ENCODE measurements at regions not wholly inside any gene's neighbourhood (a gene's known extent, or its start where the extent isn't known, plus 50 kb on each side); places are given as distances from the start of the nearest gene placed in this dataset.

DNA sequence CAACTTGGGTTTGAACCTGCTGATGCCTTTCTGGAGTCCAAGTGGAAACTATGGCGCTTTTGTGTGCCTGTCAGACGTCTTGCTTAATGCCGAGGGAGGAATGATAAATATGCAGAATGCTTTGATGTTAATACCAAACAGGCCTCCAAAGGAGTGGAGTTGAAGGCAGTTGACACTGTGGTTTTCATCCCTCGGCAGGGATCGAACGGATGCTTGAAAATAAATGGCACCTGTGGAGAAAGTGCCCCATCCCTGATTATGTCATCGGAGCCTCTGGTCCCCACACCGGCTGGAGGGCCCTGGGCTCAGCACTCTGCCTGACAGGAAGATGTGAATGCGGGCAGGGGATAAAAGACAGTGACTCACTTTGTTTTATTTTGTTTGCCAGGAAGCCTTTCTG is 148.7 kb upstream of the GPR26 start:
- H3K4me3 ChIP-seq (ENCODE audit: control insufficient read depth, low read depth, low read length), result no peak overlapping the region
- TF ChIP-seq, protein P1, sequence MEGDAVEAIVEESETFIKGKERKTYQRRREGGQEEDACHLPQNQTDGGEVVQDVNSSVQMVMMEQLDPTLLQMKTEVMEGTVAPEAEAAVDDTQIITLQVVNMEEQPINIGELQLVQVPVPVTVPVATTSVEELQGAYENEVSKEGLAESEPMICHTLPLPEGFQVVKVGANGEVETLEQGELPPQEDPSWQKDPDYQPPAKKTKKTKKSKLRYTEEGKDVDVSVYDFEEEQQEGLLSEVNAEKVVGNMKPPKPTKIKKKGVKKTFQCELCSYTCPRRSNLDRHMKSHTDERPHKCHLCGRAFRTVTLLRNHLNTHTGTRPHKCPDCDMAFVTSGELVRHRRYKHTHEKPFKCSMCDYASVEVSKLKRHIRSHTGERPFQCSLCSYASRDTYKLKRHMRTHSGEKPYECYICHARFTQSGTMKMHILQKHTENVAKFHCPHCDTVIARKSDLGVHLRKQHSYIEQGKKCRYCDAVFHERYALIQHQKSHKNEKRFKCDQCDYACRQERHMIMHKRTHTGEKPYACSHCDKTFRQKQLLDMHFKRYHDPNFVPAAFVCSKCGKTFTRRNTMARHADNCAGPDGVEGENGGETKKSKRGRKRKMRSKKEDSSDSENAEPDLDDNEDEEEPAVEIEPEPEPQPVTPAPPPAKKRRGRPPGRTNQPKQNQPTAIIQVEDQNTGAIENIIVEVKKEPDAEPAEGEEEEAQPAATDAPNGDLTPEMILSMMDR (IDR thresholded peaks at IDR 0.05; ENCODE audit: control insufficient read depth, insufficient read depth, low read depth, low read length, missing control alignments), result no peak
- no peak for DNase-seq (ENCODE audit: low read depth)

DNA sequence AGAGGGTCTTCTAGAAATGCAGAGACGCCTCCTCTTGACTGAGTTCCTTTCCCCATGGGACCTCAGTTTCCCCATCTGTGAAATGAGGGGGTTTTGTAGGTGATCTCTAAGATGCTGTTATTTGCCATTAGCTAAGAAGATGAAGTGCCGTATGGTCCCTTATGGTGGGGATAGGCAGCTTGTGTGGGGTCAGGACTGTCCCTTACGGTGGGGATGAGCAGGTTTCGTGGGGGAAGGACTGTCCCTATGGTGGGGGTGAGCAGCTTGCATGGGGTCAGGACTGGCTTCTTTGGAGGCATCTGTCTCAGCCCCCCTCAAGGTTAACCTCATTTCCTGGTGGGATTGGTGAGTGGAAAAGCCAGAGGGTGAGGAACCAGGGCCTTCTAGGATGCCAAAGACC is 148.3 kb upstream of the GPR26 start:
- TF ChIP-seq, protein P1 (IDR thresholded peaks at IDR 0.05; ENCODE audit: control insufficient read depth, insufficient read depth, low read depth, low read length, missing control alignments), result no peak
- H3K4me3 ChIP-seq (ENCODE audit: control insufficient read depth, low read depth, low read length), result no peak overlapping the region
- no peak for DNase-seq (ENCODE audit: low read depth)

DNA sequence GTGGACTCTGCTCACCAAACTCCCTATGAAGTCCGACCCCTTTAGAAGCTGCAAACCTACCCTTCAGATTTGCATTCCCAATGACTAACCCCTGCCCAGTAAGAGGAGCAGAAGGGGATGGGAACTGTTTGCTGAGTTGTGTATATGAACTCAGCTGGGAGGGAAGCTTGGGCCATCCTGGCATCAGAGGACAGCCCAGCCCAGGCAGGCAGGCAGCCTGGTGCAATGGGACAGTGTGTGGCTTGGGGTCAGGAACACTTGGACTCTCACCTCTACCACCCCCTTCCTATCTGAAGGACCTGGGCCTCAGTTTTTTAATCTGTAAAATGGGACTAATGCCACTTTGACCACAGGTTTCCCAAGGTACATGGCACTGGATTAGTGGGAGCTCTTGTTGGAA is 147.4 kb upstream of the GPR26 start:
- TF ChIP-seq, protein P1 (IDR thresholded peaks at IDR 0.05; ENCODE audit: control insufficient read depth, insufficient read depth, low read depth, low read length, missing control alignments), result no peak
- H3K4me3 ChIP-seq (ENCODE audit: control insufficient read depth, low read depth, low read length), result no peak overlapping the region
- DNase-seq (ENCODE audit: low read depth), result no peak

DNA sequence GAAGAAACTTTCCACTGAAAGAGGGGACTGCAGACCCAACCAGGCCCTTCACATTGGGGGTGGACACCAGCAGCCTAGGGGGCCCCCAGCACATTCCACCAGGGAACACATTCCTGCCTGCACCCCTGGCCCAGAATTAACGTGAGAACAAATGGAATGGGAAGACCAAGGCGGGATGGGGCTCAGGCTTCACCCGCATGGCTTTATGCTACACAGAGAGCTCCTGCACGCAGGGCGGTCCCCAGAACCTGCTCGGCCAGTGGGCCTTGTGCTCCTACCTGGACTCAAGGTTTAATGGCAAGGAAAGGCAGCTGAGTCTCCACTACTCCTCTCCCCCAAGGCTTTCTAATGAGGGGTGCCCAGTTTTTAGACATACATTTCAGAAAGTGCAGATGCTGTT is 146.3 kb upstream of the GPR26 start:
- TF ChIP-seq, protein P1 (IDR thresholded peaks at IDR 0.05; ENCODE audit: control insufficient read depth, insufficient read depth, low read depth, low read length, missing control alignments), result no peak

DNA sequence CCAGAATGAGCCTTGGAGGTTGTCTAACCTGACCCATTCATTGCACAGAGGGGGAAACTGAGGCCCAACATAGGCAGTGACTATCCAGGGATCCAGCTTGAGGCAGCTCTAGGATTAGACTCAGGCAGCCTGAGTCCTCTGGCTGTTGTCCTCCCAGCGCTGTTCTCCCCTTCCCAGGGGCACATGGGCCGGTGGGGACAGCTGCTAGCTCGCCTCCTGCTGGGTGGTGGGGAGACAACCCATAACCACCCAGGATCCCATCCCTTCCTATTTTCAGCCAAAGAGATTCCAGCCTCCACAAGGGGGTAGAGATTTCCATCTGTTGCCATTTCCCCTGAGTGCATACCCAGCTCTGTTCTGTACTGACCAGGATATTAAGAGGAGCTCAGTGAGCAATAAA is 145.1 kb upstream of the GPR26 start:
- TF ChIP-seq, protein P1 (IDR thresholded peaks at IDR 0.05; ENCODE audit: control insufficient read depth, insufficient read depth, low read depth, low read length, missing control alignments), result no peak
- no peak for DNase-seq (ENCODE audit: low read depth)
- no peak overlapping the region for H3K4me3 ChIP-seq (ENCODE audit: control insufficient read depth, low read depth, low read length)

More for the DNA sequence above, 146.3 kb upstream of the GPR26 start:
- DNase-seq (ENCODE audit: low read depth), result no peak
- no peak overlapping the region for H3K4me3 ChIP-seq (ENCODE audit: control insufficient read depth, low read depth, low read length)

DNA sequence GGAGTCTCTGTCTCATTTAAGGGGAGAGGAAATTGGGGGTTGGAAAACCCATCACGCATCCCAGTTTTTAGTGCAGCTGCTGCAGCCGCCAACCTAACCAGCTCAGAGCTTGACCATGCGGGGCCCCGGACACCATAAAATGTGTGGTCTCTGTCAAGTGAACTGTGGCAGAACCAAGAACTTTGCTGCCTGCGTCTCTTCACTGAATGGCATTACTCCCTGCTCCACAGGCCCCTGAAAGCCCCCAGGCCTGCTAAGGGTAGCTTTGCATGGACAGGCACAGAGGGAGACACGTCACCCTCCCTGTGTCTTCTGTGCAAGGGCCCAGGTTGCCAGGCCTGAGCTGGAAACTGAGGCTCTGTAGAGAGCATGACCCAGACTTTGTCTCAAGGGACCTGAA is 144.6 kb upstream of the GPR26 start:
- DNase-seq (ENCODE audit: low read depth), result no peak
- TF ChIP-seq, protein P1 (IDR thresholded peaks at IDR 0.05; ENCODE audit: control insufficient read depth, insufficient read depth, low read depth, low read length, missing control alignments), result no peak

More for the DNA sequence above, 144.6 kb upstream of the GPR26 start:
- no peak overlapping the region for H3K4me3 ChIP-seq (ENCODE audit: control insufficient read depth, low read depth, low read length)
